PC-3 (cell line): ENCODE measurements at regions not wholly inside any gene's neighbourhood (a gene's known extent, or its start where the extent isn't known, plus 50 kb on each side); places are given as distances from the start of the nearest gene placed in this dataset.
"Not testable (repeated sequence)": the region's sequence is repeated elsewhere in the genome, so short reads cannot be mapped to it uniquely, and the experiment has no call there.

ENCODE experiments used
- CTCF ChIP-seq: fragments of 300-600 bp; sonication (generic); conservative IDR thresholded peaks from 2 replicates; pipeline ENCODE4 v1.5.1; 2017; ENCODE audit warnings: antibody characterized with exemption, low read depth, mild to moderate bottlenecking, low read length
- EZH2 ChIP-seq: fragments of 300-600 bp; sonication (generic); IDR thresholded peaks from one replicate; pipeline ENCODE4 v1.6.1; 2017; ENCODE audit warnings: antibody characterized with exemption, mild to moderate bottlenecking, low read length; ENCODE audit not compliant: unreplicated experiment

DNA sequence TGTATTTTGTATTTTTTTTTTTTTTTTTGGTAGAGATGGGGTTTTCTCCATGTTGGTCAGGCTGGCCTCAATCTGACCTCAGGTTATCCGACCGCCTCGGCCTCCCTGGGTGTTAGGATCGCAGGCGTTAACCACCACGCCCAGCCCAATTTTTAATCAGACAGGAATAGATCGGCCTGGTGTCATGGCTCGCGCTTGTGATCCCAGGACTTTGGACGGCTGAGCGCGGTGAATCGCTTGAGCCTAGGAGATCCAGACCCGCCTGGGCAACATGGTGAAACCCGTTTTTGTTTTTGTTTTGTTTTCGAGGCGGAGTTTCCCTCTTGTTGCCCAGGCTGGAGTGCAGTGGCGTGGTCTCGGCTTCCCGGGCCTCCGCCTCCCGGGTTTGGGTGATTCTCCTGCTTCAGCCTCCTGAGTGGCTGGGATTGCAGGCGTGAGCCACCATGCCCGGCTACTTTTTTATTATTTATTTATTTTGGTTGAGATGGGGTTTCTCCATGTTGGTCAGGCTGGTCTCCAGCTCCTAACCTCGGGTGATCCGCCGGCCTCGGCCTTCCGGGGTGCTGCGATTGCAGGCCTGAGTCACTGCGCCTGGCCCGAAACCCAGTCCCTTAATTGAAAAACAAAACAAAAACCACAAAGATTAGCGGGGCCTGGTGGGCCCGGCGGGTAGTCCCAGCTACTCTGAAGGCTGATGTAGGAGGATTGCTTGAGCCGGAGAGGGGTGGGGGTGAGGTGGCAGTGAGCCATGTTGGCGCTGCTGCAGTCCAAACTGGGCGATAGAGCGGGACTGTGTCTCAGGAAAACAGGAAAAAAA is 63.9 kb downstream of the GOLGA6L7 start:
- not testable (repeated sequence) for TF ChIP-seq EZH2, CTCF
